PFSK-1 (cell line): ENCODE measurements at regions not wholly inside any gene's neighbourhood (a gene's known extent, or its start where the extent isn't known, plus 50 kb on each side); places are given as distances from the start of the nearest gene placed in this dataset.

Experiments used
- POLR2AphosphoS5 ChIP-seq: IDR thresholded peaks from 2 replicates; pipeline ENCODE4 v1.6.1; 2012; ENCODE audit warnings: low read depth, mild to moderate bottlenecking, control low read depth, low read length, moderate library complexity
- REST ChIP-seq, 2 experiments: IDR thresholded peaks; 2 replicates each; pipeline versions ENCODE4 v1.6.1 to v1.8.0; 2011 to 2012; ENCODE audit warnings: low read depth in 2 of 2, low read length in 2 of 2, control low read depth in 1 of 2, inconsistent platforms in 1 of 2, mild to moderate bottlenecking in 1 of 2, moderate library complexity in 1 of 2; ENCODE audit not compliant: insufficient read depth in 1 of 2
- SIN3A ChIP-seq: IDR thresholded peaks from 2 replicates; pipeline ENCODE4 v1.6.1; 2012; ENCODE audit warnings: mild to moderate bottlenecking, low read length, moderate library complexity, borderline replicate concordance; ENCODE audit not compliant: insufficient read depth
- TAF1 ChIP-seq: IDR thresholded peaks from 2 replicates; pipeline ENCODE4 v1.6.1; 2012; ENCODE audit warnings: low read length, control low read depth, borderline replicate concordance; ENCODE audit not compliant: insufficient read depth

GRCh38 chr10:75295868-75296441 is 60.2 kb upstream of the COMTD1 start:
- TF ChIP-seq SIN3A (no peak), POLR2AphosphoS5 (no peak), REST (IDR thresholded peaks at IDR 0.05; ENCODE audit: insufficient read depth in 1 of 2, low read depth in 2 of 2, low read length in 2 of 2) (no peak), TAF1 (no peak)
